HUES64 (cell line): ENCODE measurements at regions not wholly inside any gene's neighbourhood (a gene's known extent, or its start where the extent isn't known, plus 50 kb on each side); places are given as distances from the start of the nearest gene placed in this dataset.
"Not testable (repeated sequence)": the region's sequence is repeated elsewhere in the genome, so short reads cannot be mapped to it uniquely, and the experiment has no call there.

ENCODE experiments used
- H3K27ac ChIP-seq: 2 replicates; pipeline ENCODE4 v1.7.0; 2013; ENCODE audit warnings: low read depth, low read length, inconsistent platforms
- H3K27me3 ChIP-seq: 2 replicates; pipeline ENCODE4 v1.6.1; 2013; ENCODE audit warnings: mild to moderate bottlenecking, low read length; ENCODE audit not compliant: insufficient read depth
- H3K36me3 ChIP-seq: 2 replicates; pipeline ENCODE4 v1.6.1; 2013; ENCODE audit warnings: mild to moderate bottlenecking, low read length; ENCODE audit not compliant: insufficient read depth
- H3K4me1 ChIP-seq: 2 replicates; pipeline ENCODE4 v1.6.1; 2013; ENCODE audit warnings: mild to moderate bottlenecking, low read length, moderate library complexity; ENCODE audit not compliant: insufficient read depth
- H3K4me3 ChIP-seq: 2 replicates; pipeline ENCODE4 v1.5.1; 2013; ENCODE audit warnings: mild to moderate bottlenecking, low read length, moderate library complexity
- H3K9ac ChIP-seq: 2 replicates; pipeline ENCODE4 v1.6.1; 2013; ENCODE audit warnings: mild to moderate bottlenecking, low read depth, low read length
- H3K9me3 ChIP-seq: 2 replicates; pipeline ENCODE4 v1.6.1; 2013; ENCODE audit warnings: low read depth, low read length; ENCODE audit not compliant: insufficient read depth
- WGBS: fragments of 150-250, 120-280 bp; methylation state at CpG from one replicate; pipeline ENCODE4 v1.1.7; 2013; ENCODE audit warnings: missing lambda C conversion rate; 5-methylcytosine and 5-hydroxymethylcytosine counted together

GRCh38 chr1:209168204-209168603 lies 415.3 kb upstream of the CAMK1G start:
- no peaks in the 10 kb centered on the region for H3K27me3 ChIP-seq
- H3K36me3 ChIP-seq: no peaks in the 10 kb centered on the region
- no peak overlapping the region for H3K4me3 ChIP-seq
- H3K9me3 ChIP-seq: peaks cover 9% of the 10 kb centered on the region; the same call in 1 of the 2 replicates
- no peak overlapping the region for H3K27ac ChIP-seq
- no peaks in the 10 kb centered on the region for H3K4me1 ChIP-seq
- no peak overlapping the region for H3K9ac ChIP-seq

DNA sequence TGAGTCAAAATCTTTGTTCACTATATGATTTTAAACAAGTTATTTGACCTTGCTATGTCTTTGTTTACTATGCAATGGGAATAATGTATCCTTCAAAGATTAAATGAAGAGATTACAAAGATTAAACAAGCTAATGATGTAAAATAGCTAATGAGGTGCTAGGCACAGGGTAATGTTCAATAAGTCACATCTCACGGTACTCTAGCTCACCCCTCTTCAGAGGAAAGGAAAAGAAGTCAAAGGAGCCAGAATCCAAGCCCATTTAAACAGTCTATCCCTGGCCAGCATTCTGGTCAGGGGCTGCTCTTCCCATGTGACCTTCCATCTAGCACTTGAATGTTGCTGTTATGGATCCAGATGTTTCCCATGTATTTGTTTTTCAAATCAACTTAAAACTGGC lies 412.4 kb upstream of the CAMK1G start:
- no peak overlapping the region for H3K27ac ChIP-seq
- H3K9me3 ChIP-seq: peaks cover 12% of the 10 kb centered on the region
- WGBS: 0% methylated on average over 1 of the region's 1 CpG
- H3K27me3 ChIP-seq: no peaks in the 10 kb centered on the region
- no peaks in the 10 kb centered on the region for H3K36me3 ChIP-seq
- H3K9ac ChIP-seq: no peak overlapping the region
- H3K4me3 ChIP-seq: no peak overlapping the region
- H3K4me1 ChIP-seq: no peaks in the 10 kb centered on the region

DNA sequence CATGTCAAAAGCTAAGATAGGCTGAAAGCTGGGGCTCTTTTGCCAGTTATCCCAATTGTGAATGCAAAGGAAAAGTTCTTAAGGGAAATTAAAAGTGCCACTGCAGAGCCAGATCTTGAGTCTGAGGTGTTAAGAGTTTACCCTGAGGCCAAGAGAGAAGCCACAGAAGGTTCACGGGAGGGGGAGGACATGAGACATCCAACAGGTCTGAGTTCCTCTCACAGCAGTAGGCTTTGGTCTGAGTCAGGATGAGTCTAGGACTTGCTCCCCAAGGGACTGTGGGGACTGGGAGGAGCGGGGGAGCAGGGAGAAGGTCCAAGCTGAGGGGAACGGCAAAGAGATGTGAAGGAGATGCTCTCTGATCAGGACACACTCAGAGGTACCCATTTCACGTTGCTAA lies 411.2 kb upstream of the CAMK1G start:
- no peaks in the 10 kb centered on the region for H3K27me3 ChIP-seq
- H3K27ac ChIP-seq: no peak overlapping the region
- no peaks in the 10 kb centered on the region for H3K4me1 ChIP-seq
- no peak overlapping the region for H3K4me3 ChIP-seq
- no peaks in the 10 kb centered on the region for H3K36me3 ChIP-seq
- H3K9me3 ChIP-seq: peaks cover 6% of the 10 kb centered on the region
- 90% methylated on average over 4 of the region's 4 CpGs for WGBS
- no peak overlapping the region for H3K9ac ChIP-seq

GRCh38 chr1:209172792-209173542 lies 410.5 kb upstream of the CAMK1G start:
- WGBS: 93% methylated on average over 31 of the region's 31 CpGs
- H3K27ac ChIP-seq, H3K36me3 ChIP-seq, H3K4me3 ChIP-seq, H3K9me3 ChIP-seq, H3K4me1 ChIP-seq, H3K9ac ChIP-seq, H3K27me3 ChIP-seq: not testable (repeated sequence)

DNA sequence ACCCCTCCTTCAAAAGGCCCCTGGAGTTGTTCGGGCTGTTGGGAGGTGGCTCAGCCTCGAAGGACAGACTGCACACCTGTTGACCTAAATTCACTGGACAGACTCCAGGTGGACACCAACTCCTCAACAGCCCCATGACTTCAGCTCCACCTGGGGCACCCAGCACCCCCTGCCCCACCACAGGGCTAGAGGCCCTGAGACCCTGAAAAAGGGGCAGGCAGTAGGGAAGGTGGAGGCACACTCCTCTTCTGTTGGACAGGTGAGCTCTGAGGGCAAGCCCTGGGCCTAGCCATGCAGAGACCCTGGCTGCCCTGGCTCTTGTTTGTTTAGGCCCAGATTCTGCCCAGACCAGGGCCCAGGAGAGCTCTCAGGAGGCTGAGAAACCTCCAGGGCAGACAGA lies 409.7 kb upstream of the CAMK1G start:
- H3K36me3 ChIP-seq, H3K4me3 ChIP-seq, H3K9ac ChIP-seq, H3K9me3 ChIP-seq, H3K27ac ChIP-seq, H3K27me3 ChIP-seq, H3K4me1 ChIP-seq: not testable (repeated sequence)
- 97% methylated on average over 2 of the region's 2 CpGs for WGBS

DNA sequence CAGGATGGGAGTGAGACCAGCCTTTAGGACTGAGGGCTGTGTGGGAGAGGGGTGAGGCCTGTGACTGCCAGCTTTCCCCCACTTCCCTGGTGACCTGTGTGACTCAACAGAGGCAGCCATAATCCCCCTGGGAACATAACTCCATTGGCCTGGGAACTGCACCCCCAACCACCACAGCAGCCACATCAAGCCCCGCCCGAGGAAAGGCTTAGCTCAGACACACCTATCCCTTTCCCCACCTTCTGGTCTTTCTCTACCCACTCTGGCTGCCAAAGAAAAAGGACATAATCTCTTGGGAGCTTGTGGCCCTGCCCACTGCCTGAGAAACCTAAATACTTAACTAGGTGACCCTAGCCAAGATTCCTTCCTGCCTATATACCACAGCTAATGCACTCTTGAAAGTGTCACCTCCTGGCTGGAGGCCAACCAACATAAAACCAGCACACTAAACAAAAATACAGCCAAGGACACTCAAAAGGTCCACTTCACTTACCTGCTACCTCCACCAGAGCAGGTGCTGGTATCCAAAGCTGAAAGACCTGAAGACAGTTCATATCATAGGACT lies 406.6 kb upstream of the CAMK1G start:
- peaks cover 7% of the 10 kb centered on the region for H3K9me3 ChIP-seq
- no peaks in the 10 kb centered on the region for H3K4me1 ChIP-seq
- 95% methylated on average over 2 of the region's 2 CpGs for WGBS
- H3K4me3 ChIP-seq: no peak overlapping the region
- no peak overlapping the region for H3K27ac ChIP-seq
- H3K9ac ChIP-seq: no peak overlapping the region
- H3K36me3 ChIP-seq: no peaks in the 10 kb centered on the region
- no peaks in the 10 kb centered on the region for H3K27me3 ChIP-seq

DNA sequence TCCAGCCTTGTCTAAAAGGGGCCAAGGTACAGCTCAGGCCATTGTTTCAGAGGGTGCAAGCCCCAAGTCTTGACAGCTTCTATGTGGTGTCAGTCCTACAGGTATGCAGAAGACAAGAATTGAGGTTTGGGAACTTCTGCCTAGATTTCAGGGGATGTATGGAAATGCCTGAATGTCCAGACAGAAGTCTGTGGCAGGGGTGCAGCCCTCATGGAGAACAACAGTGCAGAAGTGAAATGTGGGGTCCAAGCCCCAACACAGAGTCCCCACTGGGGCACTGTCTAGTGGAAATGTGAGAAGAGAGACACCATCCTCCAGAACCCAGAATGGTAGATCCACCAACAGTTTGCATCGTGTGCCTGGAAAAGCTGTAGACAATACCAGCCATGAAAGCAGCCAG lies 400.3 kb upstream of the CAMK1G start:
- H3K27me3 ChIP-seq: no peaks in the 10 kb centered on the region
- H3K27ac ChIP-seq: no peak overlapping the region
- no peak overlapping the region for H3K9ac ChIP-seq
- H3K4me1 ChIP-seq: no peaks in the 10 kb centered on the region
- H3K9me3 ChIP-seq: peaks cover 15% of the 10 kb centered on the region
- no peak overlapping the region for H3K4me3 ChIP-seq
- 96% methylated on average over 1 of the region's 1 CpG for WGBS
- H3K36me3 ChIP-seq: no peaks in the 10 kb centered on the region

GRCh38 chr1:209187589-209187988 lies 395.9 kb upstream of the CAMK1G start:
- Histone ChIP-seq H3K4me1 (peaks cover 11% of the 10 kb centered on the region), H3K9ac (no peak overlapping the region), H3K4me3 (no peak overlapping the region), H3K27ac (no peak overlapping the region), H3K36me3 (no peaks in the 10 kb centered on the region), H3K27me3 (no peaks in the 10 kb centered on the region), H3K9me3 (peaks cover 15% of the 10 kb centered on the region)
- WGBS: 99% methylated on average over 3 of the region's 3 CpGs

- Histone ChIP-seq H3K4me1 (peaks cover 15% of the 10 kb centered on the region), H3K4me3 (no peak overlapping the region), H3K36me3 (0 out of 2 replicates have a peak, but pooled peaks cover 1% of the 10 kb centered on the region), H3K27ac (no peak overlapping the region), H3K27me3 (no peaks in the 10 kb centered on the region), H3K9me3 (peaks cover 10% of the 10 kb centered on the region), H3K9ac (no peak overlapping the region)
- 17% methylated on average over 12 of the region's 12 CpGs for WGBS
Measured at GRCh38 chr1:209190591-209191261, 392.8 kb upstream of the CAMK1G start.

DNA sequence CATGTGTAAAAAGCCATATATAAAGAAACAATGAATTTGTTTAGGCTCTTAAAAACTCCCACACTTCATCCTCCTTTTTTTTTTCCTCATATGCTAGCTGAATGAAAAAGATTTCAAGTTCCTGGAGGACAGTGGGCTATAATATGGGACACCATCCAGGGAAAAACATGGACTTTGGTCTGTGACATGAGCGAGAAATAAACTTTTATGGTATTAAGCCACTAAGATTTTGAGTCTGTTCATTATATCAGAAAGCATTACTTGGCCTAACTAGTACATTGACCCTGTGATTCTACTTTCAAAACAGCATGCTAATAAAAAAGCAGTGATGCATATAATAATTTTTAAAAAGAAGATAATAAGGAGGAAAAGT lies 392.3 kb upstream of the CAMK1G start:
- Histone ChIP-seq H3K36me3 (peaks cover 5% of the 10 kb centered on the region; the same call in 1 of the 2 replicates), H3K4me1 (peaks cover 15% of the 10 kb centered on the region), H3K4me3 (no peak overlapping the region), H3K9ac (no peak overlapping the region), H3K27me3 (no peaks in the 10 kb centered on the region), H3K27ac (no peak overlapping the region), H3K9me3 (peaks cover 15% of the 10 kb centered on the region)
- 87% methylated on average over 1 of the region's 1 CpG for WGBS

GRCh38 chr1:209196140-209196539 lies 387.4 kb upstream of the CAMK1G start:
- Histone ChIP-seq H3K36me3 (peaks cover 5% of the 10 kb centered on the region; the same call in 1 of the 2 replicates), H3K27me3 (no peaks in the 10 kb centered on the region), H3K4me3 (no peak overlapping the region), H3K9ac (no peak overlapping the region), H3K27ac (no peak overlapping the region), H3K4me1 (peaks cover 40% of the 10 kb centered on the region), H3K9me3 (peaks cover 23% of the 10 kb centered on the region)
